ENCODE measurements at regions not wholly inside any gene's neighbourhood (a gene's known extent, or its start where the extent isn't known, plus 50 kb on each side); places are given as distances from the start of the nearest gene placed in this dataset.

DNA sequence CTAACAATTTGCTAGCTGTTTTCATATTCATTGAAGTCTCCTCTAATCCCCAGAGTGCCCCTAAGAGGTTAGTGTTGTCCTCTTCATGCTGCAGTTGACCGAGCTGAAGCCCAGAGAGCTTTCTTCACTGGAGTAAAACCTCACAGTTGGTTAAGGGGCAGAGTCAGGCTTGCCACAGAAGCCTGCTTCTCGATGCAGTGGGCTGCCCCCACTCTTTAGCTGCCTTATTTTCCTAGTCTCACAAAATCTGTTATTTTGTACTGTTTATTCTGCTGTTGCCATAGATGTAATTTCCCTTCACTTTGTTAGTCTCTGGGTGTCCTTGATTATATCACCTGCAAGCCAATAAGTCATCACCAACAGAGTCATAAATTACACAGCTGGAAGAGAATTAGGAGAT is 56.3 kb upstream of the ZPBP start:
- TF ChIP-seq POLR2AphosphoS5 (IDR thresholded peaks at IDR 0.05; ENCODE audit: low read depth, low read length), result no peak
- TF ChIP-seq, protein P1, sequence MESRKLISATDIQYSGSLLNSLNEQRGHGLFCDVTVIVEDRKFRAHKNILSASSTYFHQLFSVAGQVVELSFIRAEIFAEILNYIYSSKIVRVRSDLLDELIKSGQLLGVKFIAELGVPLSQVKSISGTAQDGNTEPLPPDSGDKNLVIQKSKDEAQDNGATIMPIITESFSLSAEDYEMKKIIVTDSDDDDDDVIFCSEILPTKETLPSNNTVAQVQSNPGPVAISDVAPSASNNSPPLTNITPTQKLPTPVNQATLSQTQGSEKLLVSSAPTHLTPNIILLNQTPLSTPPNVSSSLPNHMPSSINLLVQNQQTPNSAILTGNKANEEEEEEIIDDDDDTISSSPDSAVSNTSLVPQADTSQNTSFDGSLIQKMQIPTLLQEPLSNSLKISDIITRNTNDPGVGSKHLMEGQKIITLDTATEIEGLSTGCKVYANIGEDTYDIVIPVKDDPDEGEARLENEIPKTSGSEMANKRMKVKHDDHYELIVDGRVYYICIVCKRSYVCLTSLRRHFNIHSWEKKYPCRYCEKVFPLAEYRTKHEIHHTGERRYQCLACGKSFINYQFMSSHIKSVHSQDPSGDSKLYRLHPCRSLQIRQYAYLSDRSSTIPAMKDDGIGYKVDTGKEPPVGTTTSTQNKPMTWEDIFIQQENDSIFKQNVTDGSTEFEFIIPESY (IDR thresholded peaks at IDR 0.05; ENCODE audit: borderline replicate concordance, low read depth), result no peak
